ENCODE measurements at regions not wholly inside any gene's neighbourhood (a gene's known extent, or its start where the extent isn't known, plus 50 kb on each side); places are given as distances from the start of the nearest gene placed in this dataset.
A peak's percentile ranks its signal among the peaks of the same experiment; 100 is the strongest.

DNA sequence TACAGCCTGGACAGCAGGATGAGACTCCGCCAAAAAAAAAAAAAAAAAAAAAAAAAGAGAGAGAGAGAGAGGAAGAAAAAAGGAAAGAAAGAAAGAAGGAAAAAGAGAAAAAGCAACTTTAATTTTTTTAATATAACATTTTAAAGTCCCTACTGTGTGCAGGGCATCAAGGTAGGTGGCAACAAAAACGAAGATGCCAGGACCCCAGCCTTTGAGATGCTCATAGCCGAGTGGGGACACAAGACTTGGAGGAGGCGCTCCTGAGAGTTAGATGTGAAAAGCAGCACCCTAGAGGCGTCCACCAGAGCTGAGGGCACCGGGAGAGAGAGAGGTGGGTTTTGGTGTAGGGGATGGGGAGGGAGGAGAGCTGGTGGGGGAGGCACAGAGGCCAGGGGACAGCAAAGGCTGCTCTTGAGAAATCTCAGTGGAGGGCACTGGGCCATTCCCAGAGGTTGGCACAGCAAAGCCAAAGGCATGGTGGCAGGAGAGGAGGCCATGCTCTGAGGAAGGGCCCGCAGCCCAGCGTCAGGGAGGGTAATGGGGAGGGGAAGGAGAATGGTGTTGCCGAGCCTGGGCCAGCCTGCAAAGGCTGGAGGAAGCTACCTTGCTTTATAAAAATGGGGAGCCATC, 135.6 kb downstream of the C9orf50 start:
- DNase-seq: no peak
- 75 to 91% (median 83%) methylated on average over 9 of the region's 9 CpGs for WGBS, 5 donors
- TF ChIP-seq, protein P1, sequence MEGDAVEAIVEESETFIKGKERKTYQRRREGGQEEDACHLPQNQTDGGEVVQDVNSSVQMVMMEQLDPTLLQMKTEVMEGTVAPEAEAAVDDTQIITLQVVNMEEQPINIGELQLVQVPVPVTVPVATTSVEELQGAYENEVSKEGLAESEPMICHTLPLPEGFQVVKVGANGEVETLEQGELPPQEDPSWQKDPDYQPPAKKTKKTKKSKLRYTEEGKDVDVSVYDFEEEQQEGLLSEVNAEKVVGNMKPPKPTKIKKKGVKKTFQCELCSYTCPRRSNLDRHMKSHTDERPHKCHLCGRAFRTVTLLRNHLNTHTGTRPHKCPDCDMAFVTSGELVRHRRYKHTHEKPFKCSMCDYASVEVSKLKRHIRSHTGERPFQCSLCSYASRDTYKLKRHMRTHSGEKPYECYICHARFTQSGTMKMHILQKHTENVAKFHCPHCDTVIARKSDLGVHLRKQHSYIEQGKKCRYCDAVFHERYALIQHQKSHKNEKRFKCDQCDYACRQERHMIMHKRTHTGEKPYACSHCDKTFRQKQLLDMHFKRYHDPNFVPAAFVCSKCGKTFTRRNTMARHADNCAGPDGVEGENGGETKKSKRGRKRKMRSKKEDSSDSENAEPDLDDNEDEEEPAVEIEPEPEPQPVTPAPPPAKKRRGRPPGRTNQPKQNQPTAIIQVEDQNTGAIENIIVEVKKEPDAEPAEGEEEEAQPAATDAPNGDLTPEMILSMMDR (IDR thresholded peaks at IDR 0.05 in 8 of 11, conservative IDR thresholded peaks at IDR 0.05 in 3 of 11): no peak
- no peak for TF ChIP-seq POLR2A (IDR thresholded peaks at IDR 0.05)
- no peak for TF ChIP-seq POLR2AphosphoS5 (IDR thresholded peaks at IDR 0.05)
- Histone ChIP-seq H3K4me1 (peaks cover 30 to 85% (median 73%) of the 10 kb centered on the region in 6 donors), H3K27ac (peak overlapping the region in 7 of 8 donors; percentile 21 to 98 (median 95)), H3K9me3 (no peaks in the 10 kb centered on the region), H3K4me3 (no peak overlapping the region), H3K27me3 (replicated peaks in 1 of 7) (peaks cover 0 to 39% (median 17%) of the 10 kb centered on the region in 7 donors), H3K36me3 (no peaks in the 10 kb centered on the region)
- intact Hi-C loops (cut with DNase I; ENCODE audit: low total_unique reads): no loop called here

DNA sequence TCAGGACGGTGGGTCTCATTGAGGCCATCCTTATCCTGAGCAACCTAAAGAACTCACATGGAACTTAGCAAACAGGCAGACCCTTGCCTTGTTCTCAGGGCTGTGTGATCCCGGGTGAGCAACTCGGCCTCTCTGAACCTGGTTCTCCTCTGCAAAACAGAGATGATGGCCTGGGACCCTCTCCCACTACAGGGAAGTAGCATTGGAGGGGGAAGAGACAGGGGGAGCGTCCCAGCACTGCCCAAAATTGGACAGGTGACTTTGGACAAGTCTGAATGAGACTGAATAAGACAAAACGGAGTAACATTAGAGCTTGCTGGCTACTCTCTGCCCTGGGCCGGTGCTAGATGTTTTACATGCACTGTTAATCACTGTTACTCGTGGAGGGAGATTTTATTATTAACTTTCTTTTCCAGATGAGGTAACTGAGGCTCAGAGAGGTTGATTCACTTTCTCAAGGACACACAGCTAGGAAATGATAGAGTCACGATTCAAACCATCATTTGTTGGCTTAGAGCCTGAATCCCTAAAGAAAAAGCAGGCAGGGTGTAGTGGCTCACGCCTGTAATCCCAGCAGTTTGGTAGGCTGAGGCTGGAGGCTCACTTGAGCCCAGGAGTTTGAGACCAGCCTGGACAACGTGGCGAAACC, 136.4 kb downstream of the C9orf50 start:
- Histone ChIP-seq H3K4me1 (peaks cover 24 to 85% (median 69%) of the 10 kb centered on the region in 6 donors), H3K4me3 (no peak overlapping the region)

DNA sequence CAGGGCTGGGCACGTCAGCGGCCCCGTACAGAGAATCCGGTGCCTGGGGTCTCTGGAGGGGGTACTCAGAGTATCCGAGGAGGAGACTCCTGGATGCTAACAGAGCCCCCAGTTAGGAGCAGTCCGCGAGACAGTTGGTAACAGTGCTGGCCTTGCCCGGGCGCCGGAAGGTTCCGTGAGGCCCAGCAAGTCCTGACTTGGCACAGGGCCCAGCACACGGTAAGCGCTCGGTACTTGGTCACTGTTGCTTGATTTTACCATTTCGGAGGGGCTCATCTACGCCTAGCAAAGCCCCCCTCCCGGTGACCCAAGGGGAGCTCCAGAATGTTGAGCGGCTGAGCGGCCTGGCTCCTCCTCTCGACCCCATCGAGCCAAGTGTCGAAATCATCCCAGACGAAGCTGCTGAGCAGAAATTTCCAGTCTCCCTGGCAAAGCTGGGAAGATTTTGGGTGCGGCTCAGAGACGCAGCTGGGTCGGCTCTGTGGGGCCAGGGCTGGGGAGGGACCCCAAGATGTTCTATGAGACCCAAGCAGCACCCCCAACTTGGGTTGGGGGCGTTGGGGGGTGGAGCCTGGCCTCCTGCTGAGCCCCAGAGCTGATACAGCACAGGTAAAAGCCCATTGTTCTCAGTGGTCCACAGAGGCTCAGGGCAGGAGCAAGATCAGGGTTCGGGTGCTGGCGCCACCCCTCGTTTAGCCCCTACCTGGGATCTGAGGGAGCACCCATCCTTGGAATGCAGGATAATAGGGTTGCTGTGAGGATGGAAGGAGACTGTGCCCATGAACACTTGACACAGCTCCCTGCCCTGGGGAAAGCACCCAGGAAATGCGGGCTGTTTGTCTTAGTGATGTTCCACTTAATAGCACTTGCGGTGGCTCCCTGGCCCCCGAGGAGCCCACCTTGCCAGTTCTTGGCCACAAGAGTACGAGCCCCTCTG, 137.2 kb downstream of the C9orf50 start:
- DNase-seq: peak; percentile 84
- Histone ChIP-seq H3K27me3 (replicated peaks in 1 of 7) (peaks cover 0 to 40% (median 17%) of the 10 kb centered on the region in 7 donors), H3K36me3 (no peaks in the 10 kb centered on the region), H3K27ac (peak overlapping the region; percentile 73 to 98 (median 93)), H3K9me3 (no peaks in the 10 kb centered on the region), H3K4me1 (peaks cover 24 to 82% (median 64%) of the 10 kb centered on the region in 6 donors), H3K4me3 (peak overlapping the region in 7 of 8 donors; percentile 14 to 65 (median 42))
- TF ChIP-seq POLR2AphosphoS5 (IDR thresholded peaks at IDR 0.05) (peak; percentile 56 to 69 (median 65)), POLR2A (IDR thresholded peaks at IDR 0.05) (no peak)
- TF ChIP-seq, protein P1 (IDR thresholded peaks at IDR 0.05 in 8 of 11, conservative IDR thresholded peaks at IDR 0.05 in 3 of 11): peak in 1 of 11 experiments; percentile 8
- WGBS, 5 donors: 24 to 40% (median 26%) methylated on average over 13 to 34 of the region's 34 CpGs
- intact Hi-C loops (cut with DNase I; ENCODE audit: low total_unique reads): no loop called here

More for the DNA sequence above, 136.4 kb downstream of the C9orf50 start:
- intact Hi-C loops (cut with DNase I; ENCODE audit: low total_unique reads): no loop called here
- Histone ChIP-seq H3K9me3 (no peaks in the 10 kb centered on the region), H3K27me3 (replicated peaks in 1 of 7) (peaks cover 0 to 40% (median 17%) of the 10 kb centered on the region in 7 donors), H3K36me3 (no peaks in the 10 kb centered on the region), H3K27ac (peak overlapping the region; percentile 73 to 98 (median 93))
- 74 to 85% (median 80%) methylated on average over 11 of the region's 11 CpGs for WGBS, 5 donors
- DNase-seq: no peak
- TF ChIP-seq, protein P1 (IDR thresholded peaks at IDR 0.05 in 8 of 11, conservative IDR thresholded peaks at IDR 0.05 in 3 of 11): no peak
- TF ChIP-seq POLR2AphosphoS5 (IDR thresholded peaks at IDR 0.05): no peak
- no peak for TF ChIP-seq POLR2A (IDR thresholded peaks at IDR 0.05)
